ENCODE measurements at regions not wholly inside any gene's neighbourhood (a gene's known extent, or its start where the extent isn't known, plus 50 kb on each side); places are given as distances from the start of the nearest gene placed in this dataset.

DNA sequence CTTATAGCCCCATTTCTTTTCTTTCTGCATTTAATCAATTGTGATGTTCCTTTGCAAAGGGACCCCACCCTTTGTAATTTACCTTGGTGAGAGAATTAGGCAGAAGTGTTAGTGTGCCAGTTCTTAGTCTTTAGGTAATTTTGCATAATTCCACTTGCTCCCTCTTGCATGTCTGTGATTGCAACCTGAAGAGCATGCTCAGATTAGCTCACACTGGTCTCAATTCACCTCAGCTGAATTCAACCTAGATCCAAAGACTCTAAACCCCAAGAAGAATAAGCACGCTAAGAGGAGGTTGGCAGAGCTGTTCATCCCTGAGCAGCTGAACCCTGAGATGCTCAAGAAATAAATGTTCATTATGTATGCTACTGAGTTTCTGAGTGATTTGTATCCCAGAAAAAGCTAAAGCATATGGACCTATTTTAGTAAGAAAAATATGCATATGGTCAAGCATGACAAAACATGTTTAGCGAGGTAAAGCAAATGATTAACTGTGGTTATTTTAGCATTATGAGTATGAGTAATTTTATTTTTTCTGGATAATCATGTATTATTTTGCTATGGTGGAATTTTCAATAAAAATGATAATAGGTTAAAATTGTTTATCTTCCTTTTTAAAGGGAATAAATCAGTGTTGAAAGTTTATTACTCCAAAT is 299.2 kb upstream of the ZSWIM2 start:
- TF ChIP-seq Cebpa-rat (IDR thresholded peaks at IDR 0.05) = no peak
- no peaks in the 10 kb centered on the region for H4K20me1 ChIP-seq
- no peak overlapping the region for H3K4me3 ChIP-seq
- no peak overlapping the region for H3K4me2 ChIP-seq
- no peak overlapping the region for H3K27ac ChIP-seq
- no peak overlapping the region for H3K9ac ChIP-seq
- no peaks in the 10 kb centered on the region for H3K4me1 ChIP-seq
- H3K36me3 ChIP-seq = no peaks in the 10 kb centered on the region
- H3K9me3 ChIP-seq = no peaks in the 10 kb centered on the region
- H3K27me3 ChIP-seq = no peaks in the 10 kb centered on the region

DNA sequence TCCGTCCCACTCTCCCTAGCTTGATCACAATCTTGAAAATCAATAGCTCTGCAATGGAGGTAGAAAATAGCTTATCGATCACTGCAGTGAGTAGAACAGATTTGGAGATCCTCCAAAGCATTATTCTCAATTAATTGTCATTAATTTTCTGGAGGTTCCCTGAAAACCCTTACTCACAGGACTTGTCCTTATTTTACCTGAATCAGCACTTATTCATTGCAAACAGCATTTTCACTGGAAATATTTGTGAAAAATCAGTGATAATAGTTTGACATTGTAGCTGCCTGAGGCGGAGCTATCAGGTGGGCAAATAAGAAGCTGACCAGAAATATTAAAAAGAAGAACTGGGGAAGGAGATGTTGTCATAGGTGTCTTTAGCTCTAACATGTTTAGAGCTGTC is 294.6 kb upstream of the ZSWIM2 start:
- Histone ChIP-seq H4K20me1 (no peaks in the 10 kb centered on the region), H3K36me3 (no peaks in the 10 kb centered on the region), H3K4me3 (no peak overlapping the region), H3K9me3 (no peaks in the 10 kb centered on the region), H3K4me2 (no peak overlapping the region), H3K4me1 (no peaks in the 10 kb centered on the region), H3K27me3 (no peaks in the 10 kb centered on the region), H3K27ac (no peak overlapping the region), H3K9ac (no peak overlapping the region)
- TF ChIP-seq Cebpa-rat (IDR thresholded peaks at IDR 0.05) = no peak

- no peak overlapping the region for H3K27ac ChIP-seq
- H3K4me2 ChIP-seq = no peak overlapping the region
- no peak overlapping the region for H3K9ac ChIP-seq
- no peak overlapping the region for H3K4me3 ChIP-seq
- TF ChIP-seq Cebpa-rat (IDR thresholded peaks at IDR 0.05) = no peak
- H3K9me3 ChIP-seq = no peaks in the 10 kb centered on the region
- H3K27me3 ChIP-seq = no peaks in the 10 kb centered on the region
- H3K36me3 ChIP-seq = no peaks in the 10 kb centered on the region
- H3K4me1 ChIP-seq = no peaks in the 10 kb centered on the region
- no peaks in the 10 kb centered on the region for H4K20me1 ChIP-seq
These were observed 290.5 kb upstream of the ZSWIM2 start for GRCh38 chr2:187139469-187139868.

DNA sequence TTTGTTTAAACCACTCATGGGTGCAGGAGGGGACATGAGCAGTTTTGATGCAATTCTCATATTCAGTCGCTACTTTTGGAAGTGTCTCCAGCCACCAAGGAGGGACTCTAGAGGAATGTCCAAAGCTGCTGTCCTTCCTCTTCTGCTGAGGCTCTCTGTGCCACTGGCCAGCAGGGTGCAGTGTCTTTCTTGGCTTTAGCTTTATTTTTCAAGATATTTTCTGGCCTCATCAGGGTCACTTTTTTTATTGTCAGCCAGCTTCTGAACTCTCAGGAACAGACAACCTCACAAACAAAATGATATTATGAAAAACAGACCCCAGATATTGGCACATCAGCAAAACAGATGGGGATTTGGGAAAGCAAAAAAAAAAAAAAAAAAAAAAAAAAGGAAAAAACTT is 289.3 kb upstream of the ZSWIM2 start:
- no peaks in the 10 kb centered on the region for H4K20me1 ChIP-seq
- no peaks in the 10 kb centered on the region for H3K9me3 ChIP-seq
- no peaks in the 10 kb centered on the region for H3K27me3 ChIP-seq
- no peak overlapping the region for H3K27ac ChIP-seq
- no peak overlapping the region for H3K9ac ChIP-seq
- H3K4me2 ChIP-seq = no peak overlapping the region
- H3K4me3 ChIP-seq = no peak overlapping the region
- no peak for TF ChIP-seq Cebpa-rat (IDR thresholded peaks at IDR 0.05)
- H3K36me3 ChIP-seq = no peaks in the 10 kb centered on the region
- H3K4me1 ChIP-seq = no peaks in the 10 kb centered on the region

- Histone ChIP-seq H3K4me3 (no peak overlapping the region), H3K27me3 (no peaks in the 10 kb centered on the region), H3K9me3 (no peaks in the 10 kb centered on the region), H3K36me3 (no peaks in the 10 kb centered on the region), H3K4me2 (no peak overlapping the region), H3K9ac (no peak overlapping the region), H3K27ac (no peak overlapping the region), H4K20me1 (no peaks in the 10 kb centered on the region), H3K4me1 (no peaks in the 10 kb centered on the region)
- no peak for TF ChIP-seq Cebpa-rat (IDR thresholded peaks at IDR 0.05)
These were observed 287.7 kb upstream of the ZSWIM2 start for GRCh38 chr2:187136646-187137045.

DNA sequence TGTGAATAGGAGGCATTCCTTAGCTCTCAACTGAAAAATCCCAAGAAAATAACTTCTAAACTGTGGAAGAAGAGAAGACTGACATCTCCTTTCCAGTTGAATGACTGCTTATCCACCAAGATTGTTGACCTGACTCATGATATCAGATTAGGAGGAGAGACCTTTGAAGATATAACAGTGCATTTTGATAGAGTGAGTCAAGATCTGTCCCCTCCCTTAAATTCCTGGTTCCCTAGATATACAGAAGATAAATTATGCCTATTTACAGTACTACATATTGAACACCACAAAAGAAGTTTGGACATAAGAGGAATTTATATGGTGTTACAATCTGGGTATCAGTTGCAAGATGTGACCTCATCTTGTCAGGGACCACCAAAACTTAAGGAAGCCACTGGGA is 285.3 kb upstream of the ZSWIM2 start:
- no peaks in the 10 kb centered on the region for H3K27me3 ChIP-seq
- no peaks in the 10 kb centered on the region for H3K36me3 ChIP-seq
- H3K4me2 ChIP-seq = no peak overlapping the region
- H3K9me3 ChIP-seq = no peaks in the 10 kb centered on the region
- no peak overlapping the region for H3K27ac ChIP-seq
- H4K20me1 ChIP-seq = no peaks in the 10 kb centered on the region
- no peak overlapping the region for H3K4me3 ChIP-seq
- no peaks in the 10 kb centered on the region for H3K4me1 ChIP-seq
- no peak for TF ChIP-seq Cebpa-rat (IDR thresholded peaks at IDR 0.05)
- no peak overlapping the region for H3K9ac ChIP-seq

DNA sequence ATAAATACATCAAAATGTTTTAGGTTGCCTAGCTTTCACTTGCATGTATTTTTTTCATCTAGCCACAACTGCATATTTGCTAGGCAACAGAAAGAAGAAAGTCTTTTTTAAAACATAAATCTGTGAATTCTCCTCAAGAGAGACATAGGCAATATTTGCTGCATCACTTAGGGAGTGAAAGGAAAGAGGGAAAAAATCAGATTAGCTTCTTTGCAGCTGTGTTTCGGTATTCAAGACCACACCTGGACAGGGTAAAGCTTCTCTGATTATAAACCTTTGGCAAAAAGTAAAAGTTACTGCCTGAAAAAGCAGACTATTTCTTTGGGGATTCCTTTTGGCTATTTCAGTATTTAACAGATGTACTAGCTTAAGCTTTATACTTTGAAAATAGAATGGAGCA is 280.9 kb upstream of the ZSWIM2 start:
- Histone ChIP-seq H3K27me3 (no peaks in the 10 kb centered on the region), H3K4me1 (no peaks in the 10 kb centered on the region), H3K4me3 (no peak overlapping the region), H4K20me1 (no peaks in the 10 kb centered on the region), H3K9ac (no peak overlapping the region), H3K4me2 (no peak overlapping the region), H3K9me3 (no peaks in the 10 kb centered on the region), H3K27ac (no peak overlapping the region), H3K36me3 (no peaks in the 10 kb centered on the region)
- TF ChIP-seq Cebpa-rat (IDR thresholded peaks at IDR 0.05) = no peak

GRCh38 chr2:187129306-187129705 is 280.3 kb upstream of the ZSWIM2 start:
- H3K36me3 ChIP-seq = no peaks in the 10 kb centered on the region
- TF ChIP-seq Cebpa-rat (IDR thresholded peaks at IDR 0.05) = no peak
- H3K4me1 ChIP-seq = no peaks in the 10 kb centered on the region
- H3K27ac ChIP-seq = no peak overlapping the region
- no peaks in the 10 kb centered on the region for H3K9me3 ChIP-seq
- no peaks in the 10 kb centered on the region for H4K20me1 ChIP-seq
- H3K4me3 ChIP-seq = no peak overlapping the region
- no peak overlapping the region for H3K9ac ChIP-seq
- no peak overlapping the region for H3K4me2 ChIP-seq
- no peaks in the 10 kb centered on the region for H3K27me3 ChIP-seq

- Histone ChIP-seq H3K4me2 (no peak overlapping the region), H3K27ac (no peak overlapping the region), H3K4me1 (no peaks in the 10 kb centered on the region), H3K9ac (no peak overlapping the region), H3K9me3 (no peaks in the 10 kb centered on the region), H3K36me3 (no peaks in the 10 kb centered on the region), H3K4me3 (no peak overlapping the region), H4K20me1 (no peaks in the 10 kb centered on the region), H3K27me3 (no peaks in the 10 kb centered on the region)
- TF ChIP-seq Cebpa-rat (IDR thresholded peaks at IDR 0.05) = no peak
These were observed 277.5 kb upstream of the ZSWIM2 start for GRCh38 chr2:187126247-187127005.

DNA sequence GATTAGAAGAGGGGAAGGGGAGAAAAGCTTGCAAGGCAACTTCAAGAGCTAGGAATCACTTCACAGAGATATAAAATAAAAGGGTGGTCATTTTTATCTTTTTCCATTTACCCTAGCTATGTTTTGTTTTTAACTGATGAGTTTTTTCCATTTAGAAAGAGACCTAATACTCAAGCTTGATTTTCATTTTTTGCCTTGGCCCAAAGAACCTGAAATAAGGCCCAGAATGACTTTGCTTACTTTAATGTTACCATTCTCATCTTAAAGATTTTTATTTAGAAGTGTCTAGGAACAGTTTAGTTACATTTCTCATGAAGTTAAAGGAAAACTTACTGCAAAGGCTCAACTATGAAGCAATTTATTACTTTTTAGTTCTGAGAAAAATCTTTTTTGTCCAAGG is 276.3 kb upstream of the ZSWIM2 start:
- no peak overlapping the region for H3K9ac ChIP-seq
- H3K4me3 ChIP-seq = no peak overlapping the region
- no peaks in the 10 kb centered on the region for H4K20me1 ChIP-seq
- H3K27ac ChIP-seq = no peak overlapping the region
- no peaks in the 10 kb centered on the region for H3K9me3 ChIP-seq
- no peak overlapping the region for H3K4me2 ChIP-seq
- no peaks in the 10 kb centered on the region for H3K4me1 ChIP-seq
- no peaks in the 10 kb centered on the region for H3K27me3 ChIP-seq
- TF ChIP-seq Cebpa-rat (IDR thresholded peaks at IDR 0.05) = no peak
- H3K36me3 ChIP-seq = no peaks in the 10 kb centered on the region
